ENCODE measurements at regions not wholly inside any gene's neighbourhood (a gene's known extent, or its start where the extent isn't known, plus 50 kb on each side); places are given as distances from the start of the nearest gene placed in this dataset.

DNA sequence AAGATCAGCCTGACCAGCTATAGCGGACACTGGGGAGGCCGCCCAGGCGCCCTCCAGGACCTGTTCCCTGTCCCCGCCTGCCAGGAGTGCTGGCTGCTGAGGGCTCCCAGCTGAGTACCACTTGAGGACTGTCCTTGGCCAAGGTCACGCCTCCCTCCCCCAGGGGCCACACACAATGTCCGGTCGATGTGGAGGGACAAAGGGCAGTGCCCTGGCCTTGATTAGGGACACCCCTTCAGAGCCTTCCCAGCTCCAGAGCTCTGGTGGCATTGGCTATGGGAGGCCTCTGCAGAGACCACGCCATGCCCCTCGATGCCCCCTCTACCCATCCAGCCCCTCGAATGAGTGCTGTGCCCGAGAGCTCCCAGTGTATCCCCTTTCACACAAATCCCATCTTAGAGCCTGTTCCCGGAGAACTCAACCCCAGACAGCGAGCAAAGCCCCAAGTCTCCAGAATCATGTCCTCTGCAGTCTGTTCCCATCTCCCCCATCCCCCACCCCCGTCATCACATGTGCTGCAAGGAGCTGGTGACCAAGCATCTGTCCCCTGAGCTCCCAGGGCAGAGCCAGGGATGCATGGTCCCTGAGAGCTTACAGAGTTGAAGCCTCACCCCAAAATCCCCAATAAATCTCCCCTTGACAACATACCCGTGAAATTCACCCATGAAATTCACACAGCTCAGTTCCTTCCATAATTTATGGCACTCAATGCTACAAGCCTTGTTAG is 158.9 kb downstream of the NUP210 start:
- no TSS peak for BruUV-seq (replicated peaks)
- Histone ChIP-seq H3K79me2 (ENCODE audit: control insufficient read depth, insufficient read depth, low read length) (no peaks in the 10 kb centered on the region), H3K4me1 (replicated peaks in 1 of 2; ENCODE audit: control insufficient read depth in 2 of 2, insufficient read depth in 2 of 2, low read length in 2 of 2) (peaks cover 10 to 15% of the 10 kb centered on the region in 2 experiments; a peak in 4 of 5 replicates), H3K4me3 (no peak overlapping the region), H3K27me3 (ENCODE audit: control insufficient read depth in 2 of 2, insufficient read depth in 2 of 2, low read length in 2 of 2) (peaks cover 24 to 83% of the 10 kb centered on the region in 2 experiments), H3K36me3 (ENCODE audit: control insufficient read depth, insufficient read depth, low read length) (no peaks in the 10 kb centered on the region), H4K20me1 (replicated peaks; ENCODE audit: control insufficient read depth, insufficient read depth, low read length) (peaks cover 20% of the 10 kb centered on the region), H2AFZ (ENCODE audit: low read depth, low read length) (no peak overlapping the region), H3K9me3 (replicated peaks; ENCODE audit: control insufficient read depth, insufficient read depth, low read depth, low read length) (no peaks in the 10 kb centered on the region), H3K27ac (ENCODE audit: extremely low read depth, low read depth, low read length) (no peak overlapping the region), H3K9me1 (ENCODE audit: control insufficient read depth, insufficient read depth, low read length) (no peaks in the 10 kb centered on the region), H3K9ac (ENCODE audit: insufficient read depth in 1 of 2, low read depth in 2 of 2, low read length in 2 of 2) (no peak overlapping the region; a peak in 1 of 4 replicates), H3K4me2 (ENCODE audit: insufficient read depth, low read length) (no peak overlapping the region)
- ChIA-PET POLR2A (interaction anchor here (1.3 to 2.7 kb wide), 2 partner anchors 12 to 15 kb away, joined by 3 to 10 read pairs; no protein-coding TSS in a partner anchor), CTCF (ENCODE audit: low intra/inter-chr PET ratio) (no interaction called here)
- WGBS (ENCODE audit: insufficient coverage, low coverage, missing lambda C conversion rate) = 8% methylated on average over 15 of the region's 15 CpGs
- ATAC-seq (no peak), FAIRE-seq (no peak), DNase-seq (ENCODE audit: extremely low read depth in 1 of 4, low spot score in 3 of 4) (no peak)
- in situ Hi-C loops (cut with MboI) = no loop called here
- no peak for TF ChIP-seq MBD2 (IDR thresholded peaks at IDR 0.05; ENCODE audit: borderline replicate concordance, low read depth)
- no peak for TF ChIP-seq CREB5 (CRISPR knock-in tag; IDR thresholded peaks at IDR 0.05)
- no peak for TF ChIP-seq ZNF449 (CRISPR knock-in tag; IDR thresholded peaks at IDR 0.05)
- TF ChIP-seq, protein P1, sequence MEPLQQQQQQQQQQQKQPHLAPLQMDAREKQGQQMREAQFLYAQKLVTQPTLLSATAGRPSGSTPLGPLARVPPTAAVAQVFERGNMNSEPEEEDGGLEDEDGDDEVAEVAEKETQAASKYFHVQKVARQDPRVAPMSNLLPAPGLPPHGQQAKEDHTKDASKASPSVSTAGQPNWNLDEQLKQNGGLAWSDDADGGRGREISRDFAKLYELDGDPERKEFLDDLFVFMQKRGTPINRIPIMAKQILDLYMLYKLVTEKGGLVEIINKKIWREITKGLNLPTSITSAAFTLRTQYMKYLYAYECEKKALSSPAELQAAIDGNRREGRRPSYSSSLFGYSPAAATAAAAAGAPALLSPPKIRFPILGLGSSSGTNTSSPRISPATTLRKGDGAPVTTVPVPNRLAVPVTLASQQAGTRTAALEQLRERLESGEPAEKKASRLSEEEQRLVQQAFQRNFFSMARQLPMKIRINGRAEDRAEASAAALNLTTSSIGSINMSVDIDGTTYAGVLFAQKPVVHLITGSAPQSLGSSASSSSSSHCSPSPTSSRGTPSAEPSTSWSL (CRISPR knock-in tag; IDR thresholded peaks at IDR 0.05; ENCODE audit: borderline replicate concordance) = no peak
- intact Hi-C loops (cut with micrococcal nuclease) = no loop called here

Data from K562 (cell line).